Breast epithelium (tissue), 4 donors: ENCODE measurements at regions not wholly inside any gene's neighbourhood (a gene's known extent, or its start where the extent isn't known, plus 50 kb on each side); places are given as distances from the start of the nearest gene placed in this dataset.

Experiments used
- DNase-seq, 2 donors: peaks; one replicate each; pipeline ENCODE4 v3.0.0-alpha.2; 2019; ENCODE audit warnings: low spot score in 2 of 2
- H3K27ac ChIP-seq, 2 donors: fragments of 200-600 bp; sonication (generic) in 1 of 2; one replicate each; pipeline ENCODE4 v1.5.1; 2016 to 2019; ENCODE audit warnings: mild to moderate bottlenecking in 1 of 2
- H3K27me3 ChIP-seq, 2 donors: fragments of 200-600 bp; sonication (generic) in 1 of 2; one replicate each; pipeline versions ENCODE4 v1.5.1 to v1.6.0; 2017 to 2019; ENCODE audit warnings: control low read depth in 1 of 2, mild to moderate bottlenecking in 1 of 2
- H3K36me3 ChIP-seq: fragments of 200-600 bp; one replicate; pipeline ENCODE4 v1.5.1; 2019
- H3K4me1 ChIP-seq, 2 donors: fragments of 200-600 bp; sonication (generic); one replicate each; pipeline ENCODE4 v1.5.1; 2016 to 2019; ENCODE audit warnings: control low read depth in 1 of 2
- H3K4me3 ChIP-seq, 3 donors: fragments of 200-600 bp; sonication (generic); 1 replicate in 2 of 3; 2 replicates in 1 of 3; pipeline ENCODE4 v1.5.1; 2016 to 2019; ENCODE audit warnings: mild to moderate bottlenecking in 3 of 3, moderate library complexity in 2 of 3
- H3K9me3 ChIP-seq, 2 donors: fragments of 200-600 bp; sonication (generic) in 1 of 2; one replicate each; pipeline ENCODE4 v1.5.1; 2016 to 2019; ENCODE audit warnings: control low read depth in 1 of 2
- CTCF ChIP-seq, 3 donors: fragments of 450-650 bp; IDR thresholded peaks; one replicate each; pipeline ENCODE4 v1.5.1; 2016 to 2017; ENCODE audit warnings: antibody characterized with exemption in 3 of 3, mild to moderate bottlenecking in 3 of 3, moderate library complexity in 3 of 3
- POLR2A ChIP-seq: fragments of 450-650 bp; IDR thresholded peaks from one replicate; pipeline ENCODE4 v1.6.1; 2016; ENCODE audit warnings: antibody characterized with exemption, mild to moderate bottlenecking, moderate library complexity
- POLR2AphosphoS5 ChIP-seq, 3 donors: sonication (generic); formaldehyde crosslinking; IDR thresholded peaks; one replicate each; pipeline ENCODE4 v1.6.1; 2017; ENCODE audit warnings: antibody characterized with exemption in 3 of 3
- intact Hi-C: fragments of 100-400 bp; cut with DNase I; formaldehyde crosslinking; loops from one replicate; pipeline ENCODE4 v1.15.1; 2023; ENCODE audit warnings: low total_unique reads

GRCh38 chr12:107571492-107571891 is 114.1 kb upstream of the PWP1 start:
- no peak for TF ChIP-seq POLR2AphosphoS5 (IDR thresholded peaks at IDR 0.05)
- TF ChIP-seq CTCF (IDR thresholded peaks at IDR 0.05), result no peak
- TF ChIP-seq POLR2A, result no peak
- no peak for DNase-seq
- intact Hi-C loops, result no loop called here
- Histone ChIP-seq H3K27ac (no peak overlapping the region), H3K9me3 (no peaks in the 10 kb centered on the region), H3K27me3 (no peaks in the 10 kb centered on the region), H3K36me3 (no peaks in the 10 kb centered on the region), H3K4me3 (no peak overlapping the region), H3K4me1 (no peaks in the 10 kb centered on the region)

GRCh38 chr12:107574691-107575090 is 110.9 kb upstream of the PWP1 start:
- H3K36me3 ChIP-seq, result no peaks in the 10 kb centered on the region
- H3K9me3 ChIP-seq, result no peaks in the 10 kb centered on the region
- H3K27me3 ChIP-seq, result no peaks in the 10 kb centered on the region
- no peak overlapping the region for H3K4me3 ChIP-seq
- TF ChIP-seq POLR2AphosphoS5 (IDR thresholded peaks at IDR 0.05), result no peak
- no peak for TF ChIP-seq CTCF (IDR thresholded peaks at IDR 0.05)
- no peak for TF ChIP-seq POLR2A
- H3K4me1 ChIP-seq, result no peaks in the 10 kb centered on the region
- intact Hi-C loops, result no loop called here
- no peak overlapping the region for H3K27ac ChIP-seq
- no peak for DNase-seq

- Histone ChIP-seq H3K27ac (peak overlapping the region in 1 of 2 donors; percentile 52), H3K27me3 (peaks cover 0 to 22% of the 10 kb centered on the region in 2 donors), H3K4me3 (peak overlapping the region in 2 of 3 donors; percentile 42 to 69), H3K9me3 (no peaks in the 10 kb centered on the region), H3K36me3 (no peaks in the 10 kb centered on the region), H3K4me1 (no peaks in the 10 kb centered on the region)
- no peak for DNase-seq
- TF ChIP-seq POLR2AphosphoS5 (IDR thresholded peaks at IDR 0.05) (no peak), POLR2A (no peak), CTCF (IDR thresholded peaks at IDR 0.05) (no peak)
- intact Hi-C loops, result no loop called here
Observed at GRCh38 chr12:107580750-107581618, 104.6 kb upstream of the PWP1 start.

GRCh38 chr12:107581619-107582015 is 104.0 kb upstream of the PWP1 start:
- peak overlapping the region in 2 of 3 donors; percentile 42 to 69 for H3K4me3 ChIP-seq
- no peak overlapping the region for H3K27ac ChIP-seq
- H3K27me3 ChIP-seq, result peaks cover 0 to 22% of the 10 kb centered on the region in 2 donors
- intact Hi-C loops, result no loop called here
- no peaks in the 10 kb centered on the region for H3K9me3 ChIP-seq
- H3K4me1 ChIP-seq, result no peaks in the 10 kb centered on the region
- no peak for DNase-seq
- no peaks in the 10 kb centered on the region for H3K36me3 ChIP-seq
- no peak for TF ChIP-seq POLR2A
- no peak for TF ChIP-seq POLR2AphosphoS5 (IDR thresholded peaks at IDR 0.05)
- no peak for TF ChIP-seq CTCF (IDR thresholded peaks at IDR 0.05)

- no peaks in the 10 kb centered on the region for H3K9me3 ChIP-seq
Observed at GRCh38 chr12:107583551-107583950, 102.0 kb upstream of the PWP1 start.

More at GRCh38 chr12:107583551-107583950, 102.0 kb upstream of the PWP1 start:
- H3K27ac ChIP-seq, result no peak overlapping the region
- DNase-seq, result no peak
- peaks cover 0 to 22% of the 10 kb centered on the region in 2 donors for H3K27me3 ChIP-seq
- H3K36me3 ChIP-seq, result no peaks in the 10 kb centered on the region
- H3K4me3 ChIP-seq, result no peak overlapping the region
- H3K4me1 ChIP-seq, result no peaks in the 10 kb centered on the region
- no peak for TF ChIP-seq POLR2A
- TF ChIP-seq POLR2AphosphoS5 (IDR thresholded peaks at IDR 0.05), result no peak
- TF ChIP-seq CTCF (IDR thresholded peaks at IDR 0.05), result no peak
- intact Hi-C loops, result no loop called here
